CD4-positive, alpha-beta T cell treated with Interleukin-6 for 4 hours (primary cell): ENCODE measurements at regions not wholly inside any gene's neighbourhood (a gene's known extent, or its start where the extent isn't known, plus 50 kb on each side); places are given as distances from the start of the nearest gene placed in this dataset.

Experiments
- DNase-seq: peaks from one replicate; pipeline ENCODE4 v3.0.0-alpha.2; 2020; ENCODE audit warnings: mixed read lengths

GRCh38 chr11:91742155-91742554, 482.5 kb upstream of the FAT3 start:
- no peak for DNase-seq

- no peak for DNase-seq
Observed at GRCh38 chr11:91731051-91731450, 493.6 kb upstream of the FAT3 start.

- DNase-seq, result no peak
Observed at GRCh38 chr11:91730620-91731019, 494.0 kb upstream of the FAT3 start.

- no peak for DNase-seq
Observed at GRCh38 chr11:91730057-91730456, 494.6 kb upstream of the FAT3 start.

- DNase-seq, result no peak
Observed at GRCh38 chr11:91717169-91717568, 507.4 kb upstream of the FAT3 start.

- no peak for DNase-seq
Observed at GRCh38 chr11:91707652-91708482, 516.8 kb upstream of the FAT3 start.

- DNase-seq, result no peak
Observed at GRCh38 chr11:91703042-91703441, 521.6 kb upstream of the FAT3 start.

GRCh38 chr11:91700854-91701253, 523.8 kb upstream of the FAT3 start:
- no peak for DNase-seq

GRCh38 chr11:91698845-91699244, 525.8 kb upstream of the FAT3 start:
- no peak for DNase-seq

GRCh38 chr11:91694331-91694730, 530.3 kb upstream of the FAT3 start:
- no peak for DNase-seq

- DNase-seq, result no peak
Observed at GRCh38 chr11:91691872-91692271, 532.7 kb upstream of the FAT3 start.

- no peak for DNase-seq
Observed at GRCh38 chr11:91688672-91689071, 535.9 kb upstream of the FAT3 start.

GRCh38 chr11:91686700-91687099, 537.9 kb upstream of the FAT3 start:
- DNase-seq, result no peak

GRCh38 chr11:91686281-91686680, 538.3 kb upstream of the FAT3 start:
- DNase-seq, result no peak

GRCh38 chr11:91673705-91674104, 550.9 kb upstream of the FAT3 start:
- DNase-seq, result no peak

GRCh38 chr11:91664521-91664920, 560.1 kb upstream of the FAT3 start:
- DNase-seq, result no peak

GRCh38 chr11:91660036-91660435, 564.6 kb upstream of the FAT3 start:
- no peak for DNase-seq

GRCh38 chr11:91654686-91655085, 569.9 kb upstream of the FAT3 start:
- DNase-seq, result no peak

GRCh38 chr11:91653079-91653754, 571.4 kb upstream of the FAT3 start:
- DNase-seq, result no peak

GRCh38 chr11:91650802-91651201, 573.8 kb upstream of the FAT3 start:
- no peak for DNase-seq

GRCh38 chr11:91641153-91641552, 583.5 kb upstream of the FAT3 start:
- no peak for DNase-seq

GRCh38 chr11:91639359-91639758, 585.3 kb upstream of the FAT3 start:
- no peak for DNase-seq

GRCh38 chr11:91630916-91631673, 593.5 kb upstream of the FAT3 start:
- DNase-seq, result no peak

- DNase-seq, result no peak
Observed at GRCh38 chr11:91625495-91625894, 599.1 kb upstream of the FAT3 start.
